ENCODE measurements at regions not wholly inside any gene's neighbourhood (a gene's known extent, or its start where the extent isn't known, plus 50 kb on each side); places are given as distances from the start of the nearest gene placed in this dataset.

DNA sequence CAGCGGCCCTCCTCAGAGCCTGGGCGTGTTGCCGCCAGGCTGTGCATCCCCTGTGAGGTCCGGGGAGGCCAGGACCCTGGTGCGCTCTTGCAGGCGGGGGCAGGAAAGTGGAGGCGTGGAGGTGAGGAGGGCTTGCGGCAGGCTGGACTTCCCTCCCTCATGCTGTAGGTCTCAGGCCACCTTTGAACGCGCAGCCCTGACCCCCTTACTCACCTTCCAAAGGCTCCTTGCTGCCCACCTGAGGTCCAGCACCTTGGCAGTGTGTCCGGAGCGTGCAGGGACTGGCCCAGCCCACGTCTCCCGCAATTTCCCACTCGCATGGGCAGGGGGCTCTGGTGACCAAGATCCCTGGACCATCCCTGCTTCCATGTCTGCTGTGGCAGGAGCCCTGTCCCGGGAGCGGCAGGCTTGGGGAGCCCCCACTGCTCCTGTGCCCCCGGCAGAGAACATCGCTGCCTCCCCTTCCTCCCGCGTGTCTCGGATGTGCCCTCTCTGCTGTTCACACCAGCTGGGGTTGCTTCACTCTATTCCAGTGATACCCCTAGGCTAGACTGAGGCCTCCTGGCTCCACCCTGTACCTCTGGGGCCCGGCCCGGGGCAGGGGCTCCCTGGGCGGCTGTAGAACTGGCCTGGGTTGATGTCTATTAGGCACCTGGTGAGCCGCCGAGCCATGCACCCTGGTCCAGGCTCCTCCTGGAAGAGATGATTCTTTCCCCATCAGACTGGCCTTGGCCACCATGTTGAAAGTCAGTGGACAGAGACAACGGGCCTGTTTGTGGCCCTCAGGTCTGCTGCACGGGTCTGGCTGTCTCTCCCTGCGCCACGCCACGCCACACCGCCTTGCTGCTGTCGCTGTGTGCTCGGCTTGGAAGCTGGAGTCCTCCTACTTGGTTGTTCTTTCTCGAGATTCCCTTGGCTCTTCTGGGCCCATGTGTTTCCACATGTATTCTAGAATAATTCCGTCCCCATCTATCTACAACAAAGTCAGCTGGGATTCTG lies 95.4 kb upstream of the ADRA2C start:
- TF ChIP-seq, protein P1, sequence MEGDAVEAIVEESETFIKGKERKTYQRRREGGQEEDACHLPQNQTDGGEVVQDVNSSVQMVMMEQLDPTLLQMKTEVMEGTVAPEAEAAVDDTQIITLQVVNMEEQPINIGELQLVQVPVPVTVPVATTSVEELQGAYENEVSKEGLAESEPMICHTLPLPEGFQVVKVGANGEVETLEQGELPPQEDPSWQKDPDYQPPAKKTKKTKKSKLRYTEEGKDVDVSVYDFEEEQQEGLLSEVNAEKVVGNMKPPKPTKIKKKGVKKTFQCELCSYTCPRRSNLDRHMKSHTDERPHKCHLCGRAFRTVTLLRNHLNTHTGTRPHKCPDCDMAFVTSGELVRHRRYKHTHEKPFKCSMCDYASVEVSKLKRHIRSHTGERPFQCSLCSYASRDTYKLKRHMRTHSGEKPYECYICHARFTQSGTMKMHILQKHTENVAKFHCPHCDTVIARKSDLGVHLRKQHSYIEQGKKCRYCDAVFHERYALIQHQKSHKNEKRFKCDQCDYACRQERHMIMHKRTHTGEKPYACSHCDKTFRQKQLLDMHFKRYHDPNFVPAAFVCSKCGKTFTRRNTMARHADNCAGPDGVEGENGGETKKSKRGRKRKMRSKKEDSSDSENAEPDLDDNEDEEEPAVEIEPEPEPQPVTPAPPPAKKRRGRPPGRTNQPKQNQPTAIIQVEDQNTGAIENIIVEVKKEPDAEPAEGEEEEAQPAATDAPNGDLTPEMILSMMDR (IDR thresholded peaks at IDR 0.05) = no peak
- no peak for TF ChIP-seq POLR2A (IDR thresholded peaks at IDR 0.05)

Data from ovary (tissue), 3 donors.